ENCODE measurements at regions not wholly inside any gene's neighbourhood (a gene's known extent, or its start where the extent isn't known, plus 50 kb on each side); places are given as distances from the start of the nearest gene placed in this dataset.
"Not testable (repeated sequence)": the region's sequence is repeated elsewhere in the genome, so short reads cannot be mapped to it uniquely, and the experiment has no call there.

- no peak for DNase-seq
Observed at GRCh38 chr11:24233041-24233440, 263.8 kb upstream of the LUZP2 start.

GRCh38 chr11:24234822-24235508 is 261.9 kb upstream of the LUZP2 start:
- no peak for DNase-seq

- DNase-seq, result no peak
Observed at GRCh38 chr11:24238771-24239645, 257.8 kb upstream of the LUZP2 start.

- no peak for DNase-seq
Observed at GRCh38 chr11:24239930-24240329, 256.9 kb upstream of the LUZP2 start.

GRCh38 chr11:24240496-24241175 is 256.2 kb upstream of the LUZP2 start:
- no peak for DNase-seq

GRCh38 chr11:24246715-24247114 is 250.1 kb upstream of the LUZP2 start:
- no peak for DNase-seq

GRCh38 chr11:24247846-24248245 is 249.0 kb upstream of the LUZP2 start:
- no peak for DNase-seq

- no peak for DNase-seq
Observed at GRCh38 chr11:24249921-24250320, 246.9 kb upstream of the LUZP2 start.

- DNase-seq, result no peak
Observed at GRCh38 chr11:24253237-24253760, 243.6 kb upstream of the LUZP2 start.

GRCh38 chr11:24264868-24265267 is 232.0 kb upstream of the LUZP2 start:
- no peak for DNase-seq

- no peak for DNase-seq
Observed at GRCh38 chr11:24267014-24267413, 229.8 kb upstream of the LUZP2 start.

GRCh38 chr11:24271798-24272197 is 225.1 kb upstream of the LUZP2 start:
- DNase-seq, result no peak

- DNase-seq, result not testable (repeated sequence)
Observed at GRCh38 chr11:24274214-24274781, 222.6 kb upstream of the LUZP2 start.

- no peak for DNase-seq
Observed at GRCh38 chr11:24286238-24286637, 210.6 kb upstream of the LUZP2 start.

- no peak for DNase-seq
Observed at GRCh38 chr11:24289301-24289700, 207.6 kb upstream of the LUZP2 start.

- no peak for DNase-seq
Observed at GRCh38 chr11:24293964-24294363, 202.9 kb upstream of the LUZP2 start.

- DNase-seq, result no peak
Observed at GRCh38 chr11:24295360-24295759, 201.5 kb upstream of the LUZP2 start.

GRCh38 chr11:24297461-24297860 is 199.4 kb upstream of the LUZP2 start:
- DNase-seq, result no peak

GRCh38 chr11:24298146-24298545 is 198.7 kb upstream of the LUZP2 start:
- no peak for DNase-seq

- DNase-seq, result no peak
Observed at GRCh38 chr11:24311974-24312373, 184.9 kb upstream of the LUZP2 start.

GRCh38 chr11:24312464-24313238 is 184.2 kb upstream of the LUZP2 start:
- no peak for DNase-seq

GRCh38 chr11:24321229-24321628 is 175.6 kb upstream of the LUZP2 start:
- no peak for DNase-seq

Measured in NCI-H1694 (cell line).